Vagina (tissue), 2 donors: ENCODE measurements at regions not wholly inside any gene's neighbourhood (a gene's known extent, or its start where the extent isn't known, plus 50 kb on each side); places are given as distances from the start of the nearest gene placed in this dataset.
"Not testable (repeated sequence)": the region's sequence is repeated elsewhere in the genome, so short reads cannot be mapped to it uniquely, and the experiment has no call there.

Experiments
- DNase-seq, 2 donors: peaks; one replicate each; pipeline ENCODE4 v3.0.0-alpha.2; 2017; ENCODE audit errors: extremely low spot score in 2 of 2
- H3K27ac ChIP-seq: fragments of 200-600 bp; sonication (generic); one replicate; pipeline ENCODE4 v1.5.1; 2019
- H3K27me3 ChIP-seq: fragments of 200-600 bp; sonication (generic); one replicate; pipeline ENCODE4 v1.5.1; 2019
- H3K36me3 ChIP-seq, 2 donors: fragments of 200-600 bp; sonication (generic); one replicate each; pipeline ENCODE4 v1.5.1; 2017 to 2019
- H3K4me1 ChIP-seq: fragments of 200-600 bp; sonication (generic); one replicate; pipeline ENCODE4 v1.5.1; 2019
- H3K4me3 ChIP-seq, 2 donors: fragments of 200-600 bp; sonication (generic); 1 replicate in 1 of 2; 2 replicates in 1 of 2; pipeline ENCODE4 v1.5.1; 2016 to 2019
- H3K9me3 ChIP-seq: fragments of 200-600 bp; sonication (generic); one replicate; pipeline ENCODE4 v1.5.1; 2019
- CTCF ChIP-seq, 3 experiments: fragments of 450-650 bp in 2 of 3; fragments of 200-600 bp in 1 of 3; sonication (generic) in 1 of 3; IDR thresholded peaks; one replicate each; pipeline ENCODE4 v1.5.1; 2017 to 2019; ENCODE audit warnings: antibody characterized with exemption in 3 of 3, mild to moderate bottlenecking in 2 of 3, moderate library complexity in 2 of 3
- POLR2A ChIP-seq, 2 donors: fragments of 450-650 bp; IDR thresholded peaks; one replicate each; pipeline ENCODE4 v1.6.1; 2017; ENCODE audit warnings: antibody characterized with exemption in 2 of 2, mild to moderate bottlenecking in 2 of 2, moderate library complexity in 2 of 2
- POLR2AphosphoS5 ChIP-seq, 2 donors: sonication (generic); formaldehyde crosslinking; IDR thresholded peaks; one replicate each; pipeline ENCODE4 v1.9.0; 2017; ENCODE audit warnings: antibody characterized with exemption in 2 of 2, mild to moderate bottlenecking in 2 of 2, low read depth in 1 of 2; ENCODE audit not compliant: insufficient read depth in 1 of 2
- intact Hi-C: fragments of 100-400 bp; cut with DNase I; formaldehyde crosslinking; loops from one replicate; pipeline ENCODE4 v1.15.1; 2023

DNA sequence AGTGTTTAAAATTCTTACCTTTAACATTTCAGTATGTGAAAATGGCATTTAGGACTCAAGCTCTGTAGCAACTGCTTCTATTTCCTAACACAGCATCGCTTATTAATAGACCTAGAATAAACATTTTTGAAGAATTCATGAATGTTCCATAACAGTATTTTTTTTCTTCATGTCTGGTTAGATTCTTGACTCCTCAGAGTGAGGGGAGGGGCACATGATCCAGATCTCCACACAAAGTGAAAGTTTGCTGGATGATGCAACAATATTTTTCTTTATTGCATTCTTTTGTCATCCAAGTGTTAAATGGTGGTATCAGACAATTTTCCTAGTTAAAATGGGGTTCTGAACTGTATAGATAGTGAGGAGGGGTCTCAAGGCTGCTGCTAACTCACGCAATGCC, 130.8 kb upstream of the MAN2A1 start:
- Histone ChIP-seq H3K4me3 (no peak overlapping the region), H3K4me1 (no peaks in the 10 kb centered on the region), H3K36me3 (no peaks in the 10 kb centered on the region), H3K27ac (no peak overlapping the region), H3K9me3 (no peaks in the 10 kb centered on the region), H3K27me3 (no peaks in the 10 kb centered on the region)
- TF ChIP-seq POLR2AphosphoS5 (IDR thresholded peaks at IDR 0.05; ENCODE audit: insufficient read depth in 1 of 2, low read depth in 1 of 2) (no peak), POLR2A (IDR thresholded peaks at IDR 0.05) (no peak), CTCF (IDR thresholded peaks at IDR 0.05) (no peak)
- DNase-seq = no peak
- intact Hi-C loops = no loop called here

GRCh38 chr5:109558364-109558763, 131.4 kb upstream of the MAN2A1 start:
- no peak for DNase-seq
- TF ChIP-seq CTCF (IDR thresholded peaks at IDR 0.05) = no peak
- Histone ChIP-seq H3K27ac (no peak overlapping the region), H3K4me1 (no peaks in the 10 kb centered on the region), H3K9me3 (no peaks in the 10 kb centered on the region), H3K4me3 (no peak overlapping the region), H3K36me3 (no peaks in the 10 kb centered on the region), H3K27me3 (no peaks in the 10 kb centered on the region)
- intact Hi-C loops = no loop called here

- no peak overlapping the region for H3K27ac ChIP-seq
- no peaks in the 10 kb centered on the region for H3K9me3 ChIP-seq
- TF ChIP-seq POLR2A (IDR thresholded peaks at IDR 0.05) (no peak), CTCF (IDR thresholded peaks at IDR 0.05) (no peak), POLR2AphosphoS5 (IDR thresholded peaks at IDR 0.05; ENCODE audit: insufficient read depth in 1 of 2, low read depth in 1 of 2) (no peak)
- no peaks in the 10 kb centered on the region for H3K4me1 ChIP-seq
- no peak for DNase-seq
- H3K4me3 ChIP-seq = no peak overlapping the region
- H3K36me3 ChIP-seq = no peaks in the 10 kb centered on the region
- H3K27me3 ChIP-seq = no peaks in the 10 kb centered on the region
- intact Hi-C loops = no loop called here
Observed at GRCh38 chr5:109553846-109554245, 135.9 kb upstream of the MAN2A1 start.

DNA sequence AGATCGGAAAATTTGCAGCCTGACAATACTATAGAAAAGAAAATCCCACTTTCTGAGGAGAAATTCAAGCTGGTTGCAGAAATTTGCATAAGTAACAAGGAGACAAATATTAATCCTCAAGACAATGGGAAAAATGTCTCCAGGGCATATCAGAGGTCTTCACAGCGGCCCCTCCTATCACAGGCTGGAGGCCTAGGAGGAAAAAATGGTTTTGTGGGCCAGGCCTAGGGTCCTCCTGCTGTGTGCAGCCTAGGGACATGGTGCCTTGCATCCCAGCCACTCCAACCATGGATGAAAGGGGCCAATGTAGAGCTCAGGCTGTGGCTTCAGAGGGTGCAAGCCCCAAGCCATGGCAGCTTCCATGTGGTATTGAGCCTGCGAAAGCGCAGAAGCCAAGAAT, 138.5 kb upstream of the MAN2A1 start:
- H3K4me3 ChIP-seq, H3K27ac ChIP-seq, H3K4me1 ChIP-seq, H3K36me3 ChIP-seq, H3K9me3 ChIP-seq, DNase-seq, H3K27me3 ChIP-seq, intact Hi-C loops: not testable (repeated sequence)

DNA sequence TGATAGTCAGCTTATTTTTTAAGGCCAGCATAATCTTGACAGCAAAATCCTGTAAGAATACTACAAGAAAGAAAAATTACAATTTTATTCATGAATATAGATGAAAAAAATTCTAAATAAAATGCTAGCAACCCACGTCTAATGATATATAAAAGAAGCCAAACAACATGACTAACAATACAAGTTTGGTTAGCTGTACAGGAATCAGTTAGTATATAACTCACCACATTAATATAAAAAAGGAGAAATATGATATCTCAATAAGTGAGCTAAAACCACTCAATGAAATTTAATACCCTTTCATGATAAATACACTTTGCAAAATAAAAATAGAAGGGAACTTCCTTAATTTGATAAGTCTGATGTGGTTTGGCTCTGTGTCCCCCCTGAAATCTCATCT, 139.7 kb upstream of the MAN2A1 start:
- intact Hi-C loops = no loop called here
- H3K27me3 ChIP-seq = no peaks in the 10 kb centered on the region
- no peaks in the 10 kb centered on the region for H3K36me3 ChIP-seq
- H3K27ac ChIP-seq = no peak overlapping the region
- H3K4me3 ChIP-seq = no peak overlapping the region
- TF ChIP-seq POLR2AphosphoS5 (IDR thresholded peaks at IDR 0.05; ENCODE audit: insufficient read depth in 1 of 2, low read depth in 1 of 2) (no peak), CTCF (IDR thresholded peaks at IDR 0.05) (no peak), POLR2A (IDR thresholded peaks at IDR 0.05) (no peak)
- no peak for DNase-seq
- H3K9me3 ChIP-seq = no peaks in the 10 kb centered on the region
- no peaks in the 10 kb centered on the region for H3K4me1 ChIP-seq

- DNase-seq = no peak
- Histone ChIP-seq H3K4me1 (no peaks in the 10 kb centered on the region), H3K4me3 (no peak overlapping the region), H3K27ac (no peak overlapping the region), H3K9me3 (no peaks in the 10 kb centered on the region), H3K27me3 (no peaks in the 10 kb centered on the region), H3K36me3 (no peaks in the 10 kb centered on the region)
- TF ChIP-seq CTCF (IDR thresholded peaks at IDR 0.05) = no peak
- no peak for TF ChIP-seq POLR2A (IDR thresholded peaks at IDR 0.05)
- no peak for TF ChIP-seq POLR2AphosphoS5 (IDR thresholded peaks at IDR 0.05; ENCODE audit: insufficient read depth in 1 of 2, low read depth in 1 of 2)
- intact Hi-C loops = no loop called here
Observed at GRCh38 chr5:109546461-109546860, 136.7 kb upstream of the PJA2 start.

DNA sequence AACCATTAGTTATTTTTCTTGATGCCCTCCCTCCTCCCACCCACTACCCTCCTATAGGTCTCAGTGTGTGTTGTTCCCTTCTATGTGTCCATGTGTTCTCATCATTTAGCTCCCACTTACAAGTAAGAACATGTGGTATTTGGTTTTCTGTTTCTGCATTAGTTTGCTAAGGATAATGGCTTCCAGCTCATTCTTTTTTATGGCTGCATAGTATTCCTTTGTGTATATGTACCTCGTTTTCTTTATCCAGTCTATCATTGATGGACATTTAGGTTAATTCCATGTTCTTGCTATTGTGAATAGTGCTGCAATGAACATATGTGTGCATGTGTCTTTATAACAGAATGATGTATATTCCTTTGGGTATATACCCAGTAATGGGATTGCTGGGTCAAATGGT, 135.1 kb upstream of the PJA2 start:
- H3K9me3 ChIP-seq, H3K36me3 ChIP-seq, DNase-seq, H3K27me3 ChIP-seq, H3K4me1 ChIP-seq, H3K27ac ChIP-seq, intact Hi-C loops, H3K4me3 ChIP-seq: not testable (repeated sequence)

DNA sequence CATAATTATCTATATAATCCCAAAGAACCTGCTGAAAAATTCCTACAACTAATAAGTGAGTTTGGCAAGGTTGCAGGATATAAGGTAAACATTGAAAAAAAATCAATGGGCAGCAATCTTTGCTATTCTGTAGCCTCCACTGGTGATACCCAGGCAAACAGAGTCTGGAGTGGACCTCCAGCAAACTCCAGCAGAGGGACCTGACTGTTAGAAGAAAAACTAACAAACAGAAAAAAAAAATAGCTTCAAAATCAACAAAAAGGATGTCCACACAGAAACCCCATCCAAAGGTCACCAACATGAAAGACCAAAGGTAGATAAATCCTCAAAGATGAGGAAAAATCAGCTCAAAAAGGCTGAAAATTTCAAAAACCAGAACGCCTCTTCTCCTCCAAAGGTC, 128.9 kb upstream of the PJA2 start:
- H3K27me3 ChIP-seq, H3K4me1 ChIP-seq, H3K27ac ChIP-seq, H3K36me3 ChIP-seq, H3K9me3 ChIP-seq, H3K4me3 ChIP-seq, intact Hi-C loops, DNase-seq: not testable (repeated sequence)

DNA sequence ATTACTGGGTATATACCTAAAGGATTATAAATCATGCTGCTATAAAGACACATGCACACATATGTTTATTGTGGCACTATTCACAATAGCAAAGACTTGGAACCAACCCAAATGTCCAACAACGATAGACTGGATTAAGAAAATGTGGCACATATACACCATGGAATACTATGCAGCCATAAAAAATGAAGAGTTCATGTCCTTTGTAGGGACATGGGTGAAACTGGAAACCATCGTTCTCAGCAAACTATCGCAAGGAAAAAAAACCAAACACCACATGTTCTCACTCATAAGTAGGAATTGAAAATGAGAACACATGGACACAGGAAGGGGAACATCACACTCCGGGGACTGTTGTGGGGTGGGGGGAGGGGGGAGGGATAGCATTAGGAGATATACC, 125.3 kb upstream of the PJA2 start:
- H3K27ac ChIP-seq, DNase-seq, H3K36me3 ChIP-seq, H3K4me3 ChIP-seq, intact Hi-C loops, H3K9me3 ChIP-seq, H3K27me3 ChIP-seq, H3K4me1 ChIP-seq: not testable (repeated sequence)
